ENCODE measurements at regions not wholly inside any gene's neighbourhood (a gene's known extent, or its start where the extent isn't known, plus 50 kb on each side); places are given as distances from the start of the nearest gene placed in this dataset.

- BruUV-seq (replicated peaks): no TSS peak
- intact Hi-C loops (cut with micrococcal nuclease): no loop called here
- POLR2A ChIA-PET: no interaction called here
Measured at GRCh38 chr6:126607289-126607688, 267.4 kb downstream of the CENPW start.

More at GRCh38 chr6:126607289-126607688, 267.4 kb downstream of the CENPW start:
- H3K9me3 ChIP-seq (ENCODE audit: control insufficient read depth in 1 of 2, insufficient read depth in 1 of 2, low read depth in 1 of 2, low read length in 2 of 2): no peaks in the 10 kb centered on the region
- H2AFZ ChIP-seq (ENCODE audit: low read depth, low read length, poor library complexity, severe bottlenecking): no peak overlapping the region
- H4K20me1 ChIP-seq (ENCODE audit: insufficient read depth): no peaks in the 10 kb centered on the region
- H3K9ac ChIP-seq (ENCODE audit: low read length): no peak overlapping the region
- no peaks in the 10 kb centered on the region for H3K9me2 ChIP-seq (ENCODE audit: insufficient read depth)
- DNase-seq (ENCODE audit: low read depth, low spot score) (no peak), ATAC-seq (no peak)
- ChIA-PET CTCF (no interaction called here), RAD21 (ENCODE audit: low non-redundant PET in 1 of 2, low total read pairs in 2 of 2, uncharacterized antibody in 2 of 2, unreplicated experiment in 2 of 2) (no interaction called here)
- H3K4me1 ChIP-seq (ENCODE audit: control insufficient read depth in 1 of 2, insufficient read depth in 2 of 2, low read length in 2 of 2): no peaks in the 10 kb centered on the region
- H3K4me3 ChIP-seq (replicated peaks in 1 of 2; ENCODE audit: low read depth in 1 of 2, low read length in 2 of 2): no peak overlapping the region
- H3K27ac ChIP-seq (ENCODE audit: low read depth, low read length): no peak overlapping the region
- H3K36me3 ChIP-seq (ENCODE audit: control insufficient read depth in 1 of 2, insufficient read depth in 2 of 2, low read length in 2 of 2): no peaks in the 10 kb centered on the region
- H3K4me2 ChIP-seq (ENCODE audit: low read length): no peak overlapping the region
- no peaks in the 10 kb centered on the region for H3K27me3 ChIP-seq (ENCODE audit: insufficient read depth, low read length)
- TF ChIP-seq TCF7L2 (IDR thresholded peaks at IDR 0.05; ENCODE audit: borderline replicate concordance, extremely low read depth, insufficient read depth, insufficient read length) (no peak), ZFX (IDR thresholded peaks at IDR 0.05) (no peak), EGR1 (IDR thresholded peaks at IDR 0.05; ENCODE audit: low read depth) (no peak), CBX3 (IDR thresholded peaks at IDR 0.05; ENCODE audit: low read depth) (no peak), SP1 (IDR thresholded peaks at IDR 0.05; ENCODE audit: low read depth) (no peak), SIN3A (IDR thresholded peaks at IDR 0.05; ENCODE audit: low read depth) (no peak), SRF (IDR thresholded peaks at IDR 0.05; ENCODE audit: low read depth) (no peak), ELF1 (IDR thresholded peaks at IDR 0.05; ENCODE audit: borderline replicate concordance, low read depth) (no peak), CTCF (IDR thresholded peaks at IDR 0.05 in 2 of 3, conservative IDR thresholded peaks at IDR 0.05 in 1 of 3; ENCODE audit: borderline replicate concordance in 1 of 3, insufficient read depth in 1 of 3, low read depth in 2 of 3, low read length in 2 of 3) (no peak), FOSL1 (IDR thresholded peaks at IDR 0.05; ENCODE audit: low read depth) (no peak), CEBPB (IDR thresholded peaks at IDR 0.05; ENCODE audit: low read depth) (no peak), EZH2 (IDR thresholded peaks at IDR 0.05) (no peak), ZNF274 (IDR thresholded peaks at IDR 0.05; ENCODE audit: low read depth, low read length) (no peak), EZH2phosphoT487 (IDR thresholded peaks at IDR 0.05; ENCODE audit: borderline replicate concordance) (no peak), RAD21 (IDR thresholded peaks at IDR 0.05; ENCODE audit: low read depth) (no peak), JUND (IDR thresholded peaks at IDR 0.05) (no peak), ATF3 (IDR thresholded peaks at IDR 0.05) (no peak)
- TF ChIP-seq, protein P1, sequence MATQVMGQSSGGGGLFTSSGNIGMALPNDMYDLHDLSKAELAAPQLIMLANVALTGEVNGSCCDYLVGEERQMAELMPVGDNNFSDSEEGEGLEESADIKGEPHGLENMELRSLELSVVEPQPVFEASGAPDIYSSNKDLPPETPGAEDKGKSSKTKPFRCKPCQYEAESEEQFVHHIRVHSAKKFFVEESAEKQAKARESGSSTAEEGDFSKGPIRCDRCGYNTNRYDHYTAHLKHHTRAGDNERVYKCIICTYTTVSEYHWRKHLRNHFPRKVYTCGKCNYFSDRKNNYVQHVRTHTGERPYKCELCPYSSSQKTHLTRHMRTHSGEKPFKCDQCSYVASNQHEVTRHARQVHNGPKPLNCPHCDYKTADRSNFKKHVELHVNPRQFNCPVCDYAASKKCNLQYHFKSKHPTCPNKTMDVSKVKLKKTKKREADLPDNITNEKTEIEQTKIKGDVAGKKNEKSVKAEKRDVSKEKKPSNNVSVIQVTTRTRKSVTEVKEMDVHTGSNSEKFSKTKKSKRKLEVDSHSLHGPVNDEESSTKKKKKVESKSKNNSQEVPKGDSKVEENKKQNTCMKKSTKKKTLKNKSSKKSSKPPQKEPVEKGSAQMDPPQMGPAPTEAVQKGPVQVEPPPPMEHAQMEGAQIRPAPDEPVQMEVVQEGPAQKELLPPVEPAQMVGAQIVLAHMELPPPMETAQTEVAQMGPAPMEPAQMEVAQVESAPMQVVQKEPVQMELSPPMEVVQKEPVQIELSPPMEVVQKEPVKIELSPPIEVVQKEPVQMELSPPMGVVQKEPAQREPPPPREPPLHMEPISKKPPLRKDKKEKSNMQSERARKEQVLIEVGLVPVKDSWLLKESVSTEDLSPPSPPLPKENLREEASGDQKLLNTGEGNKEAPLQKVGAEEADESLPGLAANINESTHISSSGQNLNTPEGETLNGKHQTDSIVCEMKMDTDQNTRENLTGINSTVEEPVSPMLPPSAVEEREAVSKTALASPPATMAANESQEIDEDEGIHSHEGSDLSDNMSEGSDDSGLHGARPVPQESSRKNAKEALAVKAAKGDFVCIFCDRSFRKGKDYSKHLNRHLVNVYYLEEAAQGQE (IDR thresholded peaks at IDR 0.05; ENCODE audit: low read depth): no peak
- TF ChIP-seq, protein P2, sequence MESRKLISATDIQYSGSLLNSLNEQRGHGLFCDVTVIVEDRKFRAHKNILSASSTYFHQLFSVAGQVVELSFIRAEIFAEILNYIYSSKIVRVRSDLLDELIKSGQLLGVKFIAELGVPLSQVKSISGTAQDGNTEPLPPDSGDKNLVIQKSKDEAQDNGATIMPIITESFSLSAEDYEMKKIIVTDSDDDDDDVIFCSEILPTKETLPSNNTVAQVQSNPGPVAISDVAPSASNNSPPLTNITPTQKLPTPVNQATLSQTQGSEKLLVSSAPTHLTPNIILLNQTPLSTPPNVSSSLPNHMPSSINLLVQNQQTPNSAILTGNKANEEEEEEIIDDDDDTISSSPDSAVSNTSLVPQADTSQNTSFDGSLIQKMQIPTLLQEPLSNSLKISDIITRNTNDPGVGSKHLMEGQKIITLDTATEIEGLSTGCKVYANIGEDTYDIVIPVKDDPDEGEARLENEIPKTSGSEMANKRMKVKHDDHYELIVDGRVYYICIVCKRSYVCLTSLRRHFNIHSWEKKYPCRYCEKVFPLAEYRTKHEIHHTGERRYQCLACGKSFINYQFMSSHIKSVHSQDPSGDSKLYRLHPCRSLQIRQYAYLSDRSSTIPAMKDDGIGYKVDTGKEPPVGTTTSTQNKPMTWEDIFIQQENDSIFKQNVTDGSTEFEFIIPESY (IDR thresholded peaks at IDR 0.05; ENCODE audit: extremely low read depth, insufficient replicate concordance, low read length): no peak
- TF ChIP-seq, protein P3, sequence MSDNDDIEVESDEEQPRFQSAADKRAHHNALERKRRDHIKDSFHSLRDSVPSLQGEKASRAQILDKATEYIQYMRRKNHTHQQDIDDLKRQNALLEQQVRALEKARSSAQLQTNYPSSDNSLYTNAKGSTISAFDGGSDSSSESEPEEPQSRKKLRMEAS (IDR thresholded peaks at IDR 0.05): no peak
- no peaks in the 10 kb centered on the region for H3K79me2 ChIP-seq (ENCODE audit: insufficient read depth, low read length)
